ENCODE measurements at regions not wholly inside any gene's neighbourhood (a gene's known extent, or its start where the extent isn't known, plus 50 kb on each side); places are given as distances from the start of the nearest gene placed in this dataset.

DNA sequence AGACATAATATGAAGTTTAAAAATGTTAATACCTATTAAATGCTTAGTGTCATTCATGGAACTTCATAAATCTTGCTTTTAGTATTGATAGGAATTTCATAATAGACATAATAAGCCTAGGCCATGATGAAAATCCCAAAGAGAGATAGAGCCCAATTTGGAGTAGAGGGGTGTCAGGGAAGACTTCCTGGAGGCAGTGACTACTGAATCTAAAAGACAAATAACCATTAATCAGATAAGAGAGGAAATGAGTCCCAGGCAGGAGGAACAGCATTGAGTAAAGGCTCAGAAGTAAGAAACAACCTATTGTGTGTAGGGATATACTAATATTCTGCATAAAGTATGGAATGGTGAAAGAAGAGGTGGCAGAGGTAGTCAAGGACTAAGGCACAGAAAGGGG is 126.9 kb upstream of the MRPS22 start:
- TF ChIP-seq POLR2A (IDR thresholded peaks at IDR 0.05): no peak
- no peak for TF ChIP-seq CTCF (IDR thresholded peaks at IDR 0.05)

Measured in esophagus squamous epithelium (tissue), 4 donors.